HepG2 (cell line): ENCODE measurements at regions not wholly inside any gene's neighbourhood (a gene's known extent, or its start where the extent isn't known, plus 50 kb on each side); places are given as distances from the start of the nearest gene placed in this dataset.

ENCODE experiments used
- CC2D1A ChIP-seq: sonication (generic); formaldehyde crosslinking; IDR thresholded peaks from 2 replicates; pipeline ENCODE4 v1.8.1; 2023; ENCODE audit warnings: mild to moderate bottlenecking, missing genetic modification reagents
- CTCF ChIP-seq: sonication (generic); formaldehyde crosslinking; IDR thresholded peaks from 2 replicates; pipeline ENCODE4 v1.5.0; 2020; ENCODE audit warnings: mild to moderate bottlenecking, missing genetic modification reagents, moderate library complexity
- EP300 ChIP-seq, 3 experiments: sonication (generic) in 1 of 3; formaldehyde crosslinking in 1 of 3; IDR thresholded peaks; 2 replicates each; pipeline versions ENCODE4 v1.5.1 to v1.6.1; 2011 to 2020; ENCODE audit warnings: low read depth in 2 of 3, low read length in 2 of 3, borderline replicate concordance in 1 of 3, improper control_type of control experiment in 1 of 3, mild to moderate bottlenecking in 1 of 3, missing genetic modification reagents in 1 of 3, moderate library complexity in 1 of 3
- FOXP1 ChIP-seq, 2 experiments: fragments of 450-650 bp in 1 of 2; IDR thresholded peaks; 2 replicates each; pipeline ENCODE4 v1.6.1; 2017 to 2018; ENCODE audit warnings: antibody characterized with exemption in 1 of 2
- POLR2AphosphoS5 ChIP-seq: IDR thresholded peaks from 2 replicates; pipeline ENCODE4 v1.6.1; 2012; ENCODE audit warnings: low read depth, low read length
- ZNF263 ChIP-seq: sonication (generic); formaldehyde crosslinking; IDR thresholded peaks from 2 replicates; pipeline ENCODE4 v1.4.0; 2020; ENCODE audit warnings: missing genetic modification reagents
- ZNF274 ChIP-seq: sonication (generic); formaldehyde crosslinking; IDR thresholded peaks from 2 replicates; pipeline ENCODE4 v1.5.1; 2020; ENCODE audit warnings: mild to moderate bottlenecking, missing genetic modification reagents

DNA sequence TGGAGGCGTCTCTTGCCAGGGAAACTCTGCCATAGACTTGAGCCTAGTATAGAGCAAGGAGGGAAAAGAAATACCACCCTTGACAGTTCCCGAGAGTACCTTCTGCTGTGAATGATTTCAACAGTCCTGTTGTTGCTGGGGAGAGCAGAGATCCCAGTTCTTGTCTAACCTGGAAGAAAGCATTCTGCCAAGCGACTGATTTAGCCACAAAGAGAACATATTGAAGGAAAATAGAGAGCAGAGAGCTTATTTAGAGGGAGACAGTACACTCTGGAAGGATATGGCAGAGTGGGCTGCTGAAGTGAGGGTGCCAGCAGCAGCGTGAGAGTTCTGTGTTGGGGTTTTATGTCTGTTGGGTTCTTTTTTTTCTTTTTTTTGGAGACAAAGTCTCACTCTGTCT is 966.9 kb upstream of the TMEM132C start:
- TF ChIP-seq EP300 (IDR thresholded peaks at IDR 0.05; ENCODE audit: low read depth in 2 of 2, low read length in 2 of 2) (no peak), EP300 (CRISPR knock-in tag; IDR thresholded peaks at IDR 0.05; ENCODE audit: borderline replicate concordance) (no peak), CTCF (CRISPR knock-in tag) (no peak), CC2D1A (CRISPR knock-in tag) (no peak), ZNF274 (CRISPR knock-in tag) (no peak), ZNF263 (CRISPR knock-in tag) (no peak), POLR2AphosphoS5 (no peak), FOXP1 (IDR thresholded peaks at IDR 0.05) (no peak), FOXP1 (CRISPR knock-in tag; IDR thresholded peaks at IDR 0.05) (no peak)
